K562 (cell line): ENCODE measurements at regions not wholly inside any gene's neighbourhood (a gene's known extent, or its start where the extent isn't known, plus 50 kb on each side); places are given as distances from the start of the nearest gene placed in this dataset.

Experiments used
- ATAC-seq: fragments of 200-7000 bp; cut with Tn5 transposase; 3 replicates; pipeline ENCODE4 v1.9.1; 2020; ENCODE audit warnings: moderate library complexity
- BruUV-seq: library from RNA; stranded (reverse); fragments of 400-500 nt; replicated peaks from 2 replicates; lab custom pipeline; 2021; lab: Mats Ljungman, UMichigan
- CTCF ChIA-PET: fragments of 300-600 bp; formaldehyde crosslinking; extraction: SDS; loops from one replicate; lab custom pipeline; 2021; ENCODE audit warnings: low intra/inter-chr PET ratio; lab: Yijun Ruan, JAX
- POLR2A ChIA-PET: fragments of 300-600, 350-650 bp; sonication (Branson Sonifier 250); formaldehyde crosslinking; extraction: SDS; loops from one replicate; lab custom pipeline; 2021; ENCODE audit warnings: antibody characterized with exemption, inconsistent platforms; lab: Yijun Ruan, JAX
- DNase-seq, 4 experiments: peaks; one replicate each; pipeline versions ENCODE4 v3.0.0 to v3.0.0-alpha.2; 2011 to 2018; ENCODE audit warnings: low spot score in 3 of 4, mixed read lengths in 3 of 4; ENCODE audit errors: extremely low read depth in 1 of 4
- FAIRE-seq: peaks from 2 replicates; lab custom pipeline; 2011; peaks lifted over from hg19 to GRCh38; lab: Jason Lieb, UNC
- H2AFZ ChIP-seq: 2 replicates; pipeline ENCODE4 v1.6.0; 2011; ENCODE audit warnings: low read depth, low read length, control low read depth, inconsistent platforms
- H3K27ac ChIP-seq: fragments of 200-600 bp; 3 replicates; pipeline ENCODE4 v1.8.0; 2011; ENCODE audit warnings: low read depth, mild to moderate bottlenecking, control low read depth, inconsistent platforms, low read length, moderate library complexity, mixed read lengths; ENCODE audit errors: extremely low read depth
- H3K27me3 ChIP-seq, 2 experiments: fragments of 300-600 bp in 1 of 2; 2 replicates in 1 of 2; 3 replicates in 1 of 2; pipeline versions ENCODE4 v1.6.0 to v1.8.0; 2011; ENCODE audit warnings: inconsistent platforms in 2 of 2, low read length in 2 of 2, mild to moderate bottlenecking in 1 of 2, mixed read lengths in 1 of 2, moderate library complexity in 1 of 2; ENCODE audit not compliant: control insufficient read depth in 2 of 2, insufficient read depth in 2 of 2
- H3K36me3 ChIP-seq: fragments of 300-600 bp; 3 replicates; pipeline ENCODE4 v1.8.0; 2011; ENCODE audit warnings: mild to moderate bottlenecking, low read length, inconsistent platforms; ENCODE audit not compliant: control insufficient read depth, insufficient read depth
- H3K4me1 ChIP-seq, 2 experiments: fragments of 200-600 bp in 1 of 2; replicated peaks in 1 of 2; 2 replicates in 1 of 2; 3 replicates in 1 of 2; pipeline versions ENCODE4 v1.5.1 to v1.8.0; 2011; ENCODE audit warnings: inconsistent platforms in 2 of 2, low read length in 2 of 2, mild to moderate bottlenecking in 1 of 2, mixed read lengths in 1 of 2, moderate library complexity in 1 of 2; ENCODE audit not compliant: control insufficient read depth in 2 of 2, insufficient read depth in 2 of 2
- H3K4me2 ChIP-seq: 2 replicates; pipeline ENCODE4 v1.6.1; 2011; ENCODE audit warnings: low read length, control low read depth, inconsistent platforms, mixed read lengths; ENCODE audit not compliant: insufficient read depth
- H3K4me3 ChIP-seq: fragments of 200-600 bp; sonication (generic), shearing (Covaris generic); 2 replicates; pipeline ENCODE4 v1.5.1; 2016; ENCODE audit warnings: control low read depth, inconsistent platforms
- H3K79me2 ChIP-seq: fragments of 200-600 bp; 3 replicates; pipeline ENCODE4 v1.8.0; 2011; ENCODE audit warnings: low read length, inconsistent platforms; ENCODE audit not compliant: control insufficient read depth, insufficient read depth
- H3K9ac ChIP-seq, 2 experiments: 2 replicates each; pipeline versions ENCODE4 v1.6.0 to v1.6.1; 2011; ENCODE audit warnings: low read depth in 2 of 2, low read length in 2 of 2, control low read depth in 1 of 2, inconsistent platforms in 1 of 2, mild to moderate bottlenecking in 1 of 2, mixed read lengths in 1 of 2; ENCODE audit not compliant: insufficient read depth in 1 of 2
- H3K9me1 ChIP-seq: one replicate; pipeline ENCODE4 v1.6.0; 2011; ENCODE audit warnings: inconsistent platforms, mild to moderate bottlenecking, low read length, moderate library complexity; ENCODE audit not compliant: control insufficient read depth, insufficient read depth
- H3K9me3 ChIP-seq: replicated peaks from 2 replicates; pipeline ENCODE4 v1.5.1; 2011; ENCODE audit warnings: low read depth, low read length, inconsistent platforms; ENCODE audit not compliant: control insufficient read depth, insufficient read depth
- H4K20me1 ChIP-seq: replicated peaks from 2 replicates; pipeline ENCODE4 v1.6.1; 2011; ENCODE audit warnings: low read length, inconsistent platforms, mixed read lengths; ENCODE audit not compliant: control insufficient read depth, insufficient read depth
- CTCF ChIP-seq, 3 experiments: IDR thresholded peaks in 2 of 3; conservative IDR thresholded peaks in 1 of 3; 2 replicates each; pipeline ENCODE4 v1.5.1; 2011 to 2012; ENCODE audit warnings: low read length in 3 of 3, mild to moderate bottlenecking in 3 of 3, control low read depth in 2 of 3, improper control_type of control experiment in 1 of 3, inconsistent platforms in 1 of 3, low read depth in 1 of 3, mixed read lengths in 1 of 3, moderate library complexity in 1 of 3; ENCODE audit not compliant: insufficient read depth in 2 of 3
- DPF2 ChIP-seq: fragments of 450-650 bp; IDR thresholded peaks from 2 replicates; pipeline ENCODE4 v1.6.1; 2016
- MTA2 ChIP-seq: fragments of 450-650 bp; IDR thresholded peaks from 2 replicates; pipeline ENCODE4 v1.6.1; 2016; ENCODE audit warnings: low read depth
- NCOA1 ChIP-seq: fragments of 450-650 bp; IDR thresholded peaks from 2 replicates; pipeline ENCODE4 v1.6.1; 2016; ENCODE audit warnings: low read depth
- NR2C1 ChIP-seq, 2 experiments: fragments of 450-650 bp; IDR thresholded peaks; 2 replicates each; pipeline ENCODE4 v1.6.1; 2017; ENCODE audit warnings: mild to moderate bottlenecking in 2 of 2, antibody characterized with exemption in 1 of 2, inconsistent platforms in 1 of 2, missing compliant biosample characterization in 1 of 2, missing genetic modification characterization in 1 of 2
- RREB1 ChIP-seq: fragments of 250-450 bp; sonication (Bioruptor Pico); IDR thresholded peaks from 2 replicates; pipeline ENCODE4 v1.4.0; 2020
- SMARCA4 ChIP-seq: fragments of 450-650 bp; IDR thresholded peaks from 2 replicates; pipeline ENCODE4 v1.6.1; 2016
- SPI1 ChIP-seq: IDR thresholded peaks from 2 replicates; pipeline ENCODE4 v1.6.1; 2011; ENCODE audit warnings: low read depth, low read length, control low read depth, borderline replicate concordance
- TEAD4 ChIP-seq, 2 experiments: sonication (generic) in 1 of 2; formaldehyde crosslinking in 1 of 2; IDR thresholded peaks; 2 replicates each; pipeline versions ENCODE4 v1.6.1 to v1.8.0; 2012 to 2022; ENCODE audit warnings: borderline replicate concordance in 1 of 2, inconsistent platforms in 1 of 2, low read length in 1 of 2, mild to moderate bottlenecking in 1 of 2, missing genetic modification reagents in 1 of 2
- ZBTB17 ChIP-seq: fragments of 450-650 bp; formaldehyde crosslinking; IDR thresholded peaks from 2 replicates; pipeline ENCODE4 v1.4.0; 2020; ENCODE audit warnings: mild to moderate bottlenecking
- WGBS: fragments of 100-300 bp; shearing (Covaris generic); methylation state at CpG from one replicate; pipeline ENCODE4 v1.1.6; 2016; ENCODE audit warnings: low coverage, mixed read lengths; ENCODE audit not compliant: insufficient coverage; ENCODE audit errors: missing lambda C conversion rate; 5-methylcytosine and 5-hydroxymethylcytosine counted together
- in situ Hi-C: fragments of 300-500 bp; cut with MboI; formaldehyde crosslinking; loops from 4 replicates; pipeline ENCODE4 v1.15.0; 2018; ENCODE audit warnings: inconsistent platforms, mixed read lengths
- intact Hi-C: fragments of 100-400 bp; cut with micrococcal nuclease; formaldehyde crosslinking; loops from 2 replicates; pipeline ENCODE4 v1.14.2; 2022

GRCh38 chr10:78937800-78938694, 130.7 kb upstream of the ZMIZ1 start:
- ATAC-seq (peak; percentile 82), FAIRE-seq (peak; percentile 76), DNase-seq (peak; percentile 65 to 84 (median 81))
- Histone ChIP-seq H3K9ac (no peak overlapping the region), H3K4me1 (peaks cover 5 to 17% of the 10 kb centered on the region in 2 experiments), H3K9me3 (no peaks in the 10 kb centered on the region), H4K20me1 (no peaks in the 10 kb centered on the region; the same call in 1 of the 2 replicates), H3K79me2 (no peaks in the 10 kb centered on the region), H2AFZ (peak overlapping the region; percentile 54; the same call in 1 of the 2 replicates), H3K27me3 (peaks cover 20 to 37% of the 10 kb centered on the region in 2 experiments; a peak in 4 of 5 replicates), H3K4me3 (no peak overlapping the region), H3K4me2 (peak overlapping the region; percentile 44), H3K9me1 (no peaks in the 10 kb centered on the region), H3K27ac (no peak overlapping the region), H3K36me3 (no peaks in the 10 kb centered on the region)
- BruUV-seq: no TSS peak
- intact Hi-C loops (loop anchor here (1.0 to 2.0 kb wide), 2 partner anchors 129 to 257 kb away; no protein-coding TSS in a partner anchor), in situ Hi-C loops (loop anchor here (5.0 kb wide), 1 partner anchor 259 kb away; no protein-coding TSS in a partner anchor)
- POLR2A ChIA-PET: interaction anchor here (0.5 to 1.2 kb wide), 5 partner anchors 20 to 468 kb away, joined by 3 to 4 read pairs (median 3); no protein-coding TSS in a partner anchor
- 12% methylated on average over 10 of the region's 10 CpGs for WGBS
- CTCF ChIA-PET: interaction anchor here (1.0 to 1.7 kb wide), 2 partner anchors 132 to 257 kb away, joined by 4 to 5 read pairs; no protein-coding TSS in a partner anchor
- TF ChIP-seq RREB1 (CRISPR knock-in tag) (peak; percentile 73), DPF2 (peak; percentile 81), SPI1 (peak; percentile 63; the same call in 1 of the 2 replicates), ZBTB17 (CRISPR knock-in tag) (0 out of 2 replicates have a peak, but pooled peaks have one; percentile 49), SMARCA4 (peak; percentile 78), CTCF (IDR thresholded peaks at IDR 0.05 in 2 of 3, conservative IDR thresholded peaks at IDR 0.05 in 1 of 3; ENCODE audit: insufficient read depth in 2 of 3, low read depth in 1 of 3, low read length in 3 of 3) (peak; percentile 69 to 93 (median 84)), MTA2 (peak; percentile 73), TEAD4 (IDR thresholded peaks at IDR 0.05; ENCODE audit: low read length) (peak; percentile 67), TEAD4 (CRISPR knock-in tag; IDR thresholded peaks at IDR 0.05; ENCODE audit: borderline replicate concordance) (no peak), NR2C1 (IDR thresholded peaks at IDR 0.05) (no peak), NR2C1 (tag; IDR thresholded peaks at IDR 0.05) (no peak), NCOA1 (peak; percentile 69; the same call in 1 of the 2 replicates)
